Natural killer cell (primary cell): ENCODE measurements at regions not wholly inside any gene's neighbourhood (a gene's known extent, or its start where the extent isn't known, plus 50 kb on each side); places are given as distances from the start of the nearest gene placed in this dataset.

Source experiments
- ATAC-seq, 3 donors: fragments of 150-1000 bp in 2 of 3; fragments of 200-7000 bp in 1 of 3; cut with Tn5 transposase; 1 replicate in 1 of 3; 2 replicates in 2 of 3; pipeline ENCODE4 v1.10.0; 2021; ENCODE audit warnings: mild to moderate bottlenecking in 2 of 3, moderate library complexity in 2 of 3
- DNase-seq, 2 donors: peaks; one replicate each; pipeline versions ENCODE4 v3.0.0 to v3.0.0-alpha.2; 2013 to 2021; ENCODE audit warnings: mixed read lengths in 1 of 2
- H3K27ac ChIP-seq: one replicate; pipeline ENCODE4 v1.5.1; 2013; ENCODE audit warnings: mild to moderate bottlenecking, low read length
- H3K27me3 ChIP-seq: one replicate; pipeline ENCODE4 v1.6.1; 2013; ENCODE audit warnings: low read length; ENCODE audit not compliant: control insufficient read depth, insufficient read depth
- H3K36me3 ChIP-seq: one replicate; pipeline ENCODE4 v1.6.1; 2013; ENCODE audit warnings: low read length; ENCODE audit not compliant: control insufficient read depth, insufficient read depth
- H3K4me1 ChIP-seq: one replicate; pipeline ENCODE4 v1.6.1; 2013; ENCODE audit warnings: low read length; ENCODE audit not compliant: control insufficient read depth, insufficient read depth
- H3K4me3 ChIP-seq: one replicate; pipeline ENCODE4 v1.5.1; 2013; ENCODE audit warnings: low read length
- H3K9me3 ChIP-seq: one replicate; pipeline ENCODE4 v1.6.1; 2013; ENCODE audit warnings: low read length; ENCODE audit not compliant: control insufficient read depth, insufficient read depth
- H3K27ac Mint-ChIP-seq, 2 donors: one replicate each; pipeline ENCODE4 v1.8.0; 2022; ENCODE audit warnings: mild to moderate bottlenecking in 2 of 2, mixed read lengths in 2 of 2, moderate library complexity in 1 of 2
- H3K27me3 Mint-ChIP-seq, 2 donors: one replicate each; pipeline ENCODE4 v1.8.0; 2022; ENCODE audit warnings: low read depth in 2 of 2, mixed read lengths in 2 of 2
- H3K36me3 Mint-ChIP-seq: one replicate; pipeline ENCODE4 v1.8.0; 2022; ENCODE audit warnings: mixed read lengths
- H3K4me1 Mint-ChIP-seq, 2 donors: one replicate each; pipeline ENCODE4 v1.8.0; 2022; ENCODE audit warnings: mixed read lengths in 2 of 2
- H3K4me3 Mint-ChIP-seq: one replicate; pipeline ENCODE4 v1.8.0; 2022; ENCODE audit warnings: mild to moderate bottlenecking, moderate library complexity, mixed read lengths
- H3K9me3 Mint-ChIP-seq, 2 donors: one replicate each; pipeline ENCODE4 v1.8.0; 2022; ENCODE audit warnings: mixed read lengths in 2 of 2
- WGBS: methylation state at CpG from one replicate; pipeline ENCODE4 v1.1.7; 2013; ENCODE audit warnings: missing lambda C conversion rate; ENCODE audit not compliant: insufficient coverage; 5-methylcytosine and 5-hydroxymethylcytosine counted together
- intact Hi-C: fragments of 100-400 bp; cut with micrococcal nuclease; formaldehyde crosslinking; loops from one replicate; pipeline ENCODE4 v1.14.2; 2022
- TF ChIP-seq, protein P1 (sequence below): fragments of 200-600 bp; IDR thresholded peaks from one replicate; pipeline ENCODE4 v1.8.0; 2022; ENCODE audit warnings: antibody characterized with exemption

DNA sequence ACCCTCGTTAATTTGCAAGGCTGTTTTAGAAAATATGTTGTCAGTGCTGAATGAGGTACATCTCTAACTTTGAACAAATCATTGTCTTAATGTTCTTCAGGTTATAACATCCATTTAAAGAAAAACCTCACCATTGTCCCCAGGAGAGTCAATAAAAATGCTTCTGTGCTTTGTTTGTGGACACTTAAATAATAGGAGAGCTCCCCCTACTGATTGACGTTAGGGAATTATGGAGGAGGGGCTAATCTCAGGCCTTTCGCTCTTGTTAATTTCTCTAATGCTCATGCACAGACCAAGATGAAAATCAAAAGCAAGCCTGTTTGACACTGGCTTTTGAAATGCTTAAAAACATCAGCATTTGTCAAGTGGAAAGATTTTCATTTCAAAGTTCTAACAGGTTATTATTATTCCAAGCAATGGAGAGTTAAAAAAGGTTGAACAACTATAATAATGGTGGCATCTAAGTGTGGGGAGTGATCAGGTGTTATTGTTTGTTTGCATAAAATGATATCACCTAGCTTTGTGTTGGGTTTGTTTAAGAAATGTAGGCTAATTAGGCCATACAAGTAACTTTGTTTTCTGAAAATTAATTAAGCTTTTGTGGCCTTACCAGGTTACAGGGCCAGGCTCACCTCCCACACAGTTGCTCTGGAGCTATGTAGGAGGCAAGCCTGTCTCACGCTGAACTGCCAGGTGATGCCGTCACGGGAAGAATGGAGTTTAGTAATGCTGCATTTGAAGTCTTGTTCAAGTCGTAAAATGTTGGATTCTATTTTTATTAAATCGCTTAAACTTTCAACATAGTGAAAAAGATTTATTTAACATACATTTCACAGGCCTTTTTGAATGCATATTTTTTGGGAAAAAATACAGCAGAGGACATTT lies 51.7 kb upstream of the SMIM21 start:
- Mint-ChIP-seq H3K27ac (no peak overlapping the region), H3K4me3 (no peak overlapping the region), H3K4me1 (no peaks in the 10 kb centered on the region), H3K27me3 (peaks cover 9 to 54% of the 10 kb centered on the region in 2 donors), H3K36me3 (no peaks in the 10 kb centered on the region), H3K9me3 (no peaks in the 10 kb centered on the region)
- WGBS: 61% methylated on average over 6 of the region's 8 CpGs
- H3K4me1 ChIP-seq: no peaks in the 10 kb centered on the region
- intact Hi-C loops: loop anchor here (2.0 to 10.0 kb wide), 3 partner anchors 304 to 826 kb away; no protein-coding TSS in a partner anchor
- peak in 1 of 3 donors; percentile 65 for ATAC-seq
- peaks cover 4% of the 10 kb centered on the region for H3K27me3 ChIP-seq
- no peak overlapping the region for H3K4me3 ChIP-seq
- H3K36me3 ChIP-seq: no peaks in the 10 kb centered on the region
- DNase-seq: peak in 1 of 2 donors; percentile 71
- TF ChIP-seq, protein P1, sequence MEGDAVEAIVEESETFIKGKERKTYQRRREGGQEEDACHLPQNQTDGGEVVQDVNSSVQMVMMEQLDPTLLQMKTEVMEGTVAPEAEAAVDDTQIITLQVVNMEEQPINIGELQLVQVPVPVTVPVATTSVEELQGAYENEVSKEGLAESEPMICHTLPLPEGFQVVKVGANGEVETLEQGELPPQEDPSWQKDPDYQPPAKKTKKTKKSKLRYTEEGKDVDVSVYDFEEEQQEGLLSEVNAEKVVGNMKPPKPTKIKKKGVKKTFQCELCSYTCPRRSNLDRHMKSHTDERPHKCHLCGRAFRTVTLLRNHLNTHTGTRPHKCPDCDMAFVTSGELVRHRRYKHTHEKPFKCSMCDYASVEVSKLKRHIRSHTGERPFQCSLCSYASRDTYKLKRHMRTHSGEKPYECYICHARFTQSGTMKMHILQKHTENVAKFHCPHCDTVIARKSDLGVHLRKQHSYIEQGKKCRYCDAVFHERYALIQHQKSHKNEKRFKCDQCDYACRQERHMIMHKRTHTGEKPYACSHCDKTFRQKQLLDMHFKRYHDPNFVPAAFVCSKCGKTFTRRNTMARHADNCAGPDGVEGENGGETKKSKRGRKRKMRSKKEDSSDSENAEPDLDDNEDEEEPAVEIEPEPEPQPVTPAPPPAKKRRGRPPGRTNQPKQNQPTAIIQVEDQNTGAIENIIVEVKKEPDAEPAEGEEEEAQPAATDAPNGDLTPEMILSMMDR: peak; percentile 65
- H3K9me3 ChIP-seq: peaks cover 4% of the 10 kb centered on the region
- no peak overlapping the region for H3K27ac ChIP-seq

DNA sequence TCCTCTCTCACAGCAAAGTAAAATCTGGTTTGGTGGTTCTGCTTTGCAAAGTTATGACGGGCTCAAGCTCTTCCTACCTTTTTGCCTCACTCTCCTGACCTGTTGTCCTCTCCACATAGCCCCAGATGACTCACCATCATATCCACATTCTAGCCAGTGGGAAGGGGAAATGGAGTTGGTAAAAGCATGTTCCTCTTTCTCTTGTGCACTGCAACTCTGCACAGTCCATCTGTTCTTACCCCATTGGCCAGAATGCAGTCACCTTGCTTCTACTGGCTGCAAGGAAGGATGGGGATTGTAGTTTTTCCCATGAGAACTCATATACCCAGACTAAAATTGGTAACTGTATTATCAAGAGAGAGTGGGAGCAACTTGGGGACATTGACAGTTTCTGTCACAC lies 50.4 kb upstream of the SMIM21 start:
- Mint-ChIP-seq H3K4me1 (no peaks in the 10 kb centered on the region), H3K4me3 (no peak overlapping the region), H3K36me3 (no peaks in the 10 kb centered on the region), H3K27me3 (peaks cover 9 to 50% of the 10 kb centered on the region in 2 donors), H3K27ac (no peak overlapping the region), H3K9me3 (no peaks in the 10 kb centered on the region)
- Histone ChIP-seq H3K27ac (no peak overlapping the region), H3K27me3 (no peaks in the 10 kb centered on the region), H3K4me1 (no peaks in the 10 kb centered on the region), H3K36me3 (no peaks in the 10 kb centered on the region), H3K4me3 (no peak overlapping the region), H3K9me3 (no peaks in the 10 kb centered on the region)
- no peak for DNase-seq
- intact Hi-C loops: loop anchor here (2.0 to 10.0 kb wide), 3 partner anchors 303 to 825 kb away; no protein-coding TSS in a partner anchor
- TF ChIP-seq, protein P1: no peak
- no peak for ATAC-seq
- 63% methylated on average over 1 of the region's 1 CpG for WGBS
